Stomach (tissue), 8 donors: ENCODE measurements at regions not wholly inside any gene's neighbourhood (a gene's known extent, or its start where the extent isn't known, plus 50 kb on each side); places are given as distances from the start of the nearest gene placed in this dataset.
"Not testable (repeated sequence)": the region's sequence is repeated elsewhere in the genome, so short reads cannot be mapped to it uniquely, and the experiment has no call there.

Experiments used
- DNase-seq, 2 donors: peaks; one replicate each; pipeline versions ENCODE4 v3.0.0 to v3.0.0-alpha.2; 2013 to 2019
- H3K27ac ChIP-seq, 5 donors: fragments of 200-600 bp in 4 of 5; sonication (generic) in 4 of 5; one replicate each; pipeline ENCODE4 v1.5.1; 2013 to 2019; ENCODE audit warnings: mild to moderate bottlenecking in 1 of 5, moderate library complexity in 1 of 5
- H3K27me3 ChIP-seq, 3 donors: fragments of 200-600 bp; sonication (generic); one replicate each; pipeline ENCODE4 v1.5.1; 2017 to 2019; ENCODE audit warnings: mixed run types in 1 of 3
- H3K36me3 ChIP-seq, 4 donors: fragments of 200-600 bp; sonication (generic); 1 replicate in 3 of 4; 2 replicates in 1 of 4; pipeline ENCODE4 v1.5.1; 2016 to 2019
- H3K4me1 ChIP-seq, 4 donors: fragments of 200-600 bp; sonication (generic); one replicate each; pipeline ENCODE4 v1.5.1; 2016 to 2019
- H3K4me3 ChIP-seq, 4 donors: fragments of 200-600 bp; sonication (generic) in 3 of 4; one replicate each; pipeline ENCODE4 v1.5.1; 2016 to 2019; ENCODE audit warnings: mild to moderate bottlenecking in 1 of 4
- H3K9me3 ChIP-seq, 4 donors: fragments of 200-600 bp; sonication (generic); one replicate each; pipeline ENCODE4 v1.5.1; 2016 to 2019
- CTCF ChIP-seq, 7 experiments: fragments of 450-650 bp in 4 of 7; fragments of 200-600 bp in 3 of 7; sonication (generic) in 3 of 7; IDR thresholded peaks; one replicate each; pipeline ENCODE4 v1.5.1; 2016 to 2019; ENCODE audit warnings: antibody characterized with exemption in 7 of 7, control low read depth in 2 of 7, mild to moderate bottlenecking in 1 of 7
- EP300 ChIP-seq: sonication (generic); formaldehyde crosslinking; IDR thresholded peaks from one replicate; pipeline ENCODE4 v1.6.1; 2017; ENCODE audit warnings: antibody characterized with exemption
- POLR2A ChIP-seq, 4 donors: fragments of 450-650 bp; IDR thresholded peaks; one replicate each; pipeline ENCODE4 v1.6.1; 2016; ENCODE audit warnings: antibody characterized with exemption in 4 of 4, control low read depth in 2 of 4, mild to moderate bottlenecking in 1 of 4, moderate library complexity in 1 of 4
- POLR2AphosphoS5 ChIP-seq, 3 donors: sonication (generic); formaldehyde crosslinking; IDR thresholded peaks; one replicate each; pipeline ENCODE4 v1.6.1; 2016; ENCODE audit warnings: antibody characterized with exemption in 3 of 3
- WGBS, 5 donors: extraction: QIAGEN DNeasy Blood & Tissue Kit in 3 of 5; methylation state at CpG; one replicate each; pipeline versions ENCODE4 v1.1.5 to v1.1.7; 2013 to 2018; 5-methylcytosine and 5-hydroxymethylcytosine counted together
- intact Hi-C: fragments of 100-400 bp; cut with DNase I; formaldehyde crosslinking; loops from one replicate; pipeline ENCODE4 v1.15.1; 2023; ENCODE audit warnings: low total_unique reads
- donor health status: healthy with polysubstance abuse.
- donor health status: Bipolar disorder and iron deficiency.
- donor health status: healthy.

DNA sequence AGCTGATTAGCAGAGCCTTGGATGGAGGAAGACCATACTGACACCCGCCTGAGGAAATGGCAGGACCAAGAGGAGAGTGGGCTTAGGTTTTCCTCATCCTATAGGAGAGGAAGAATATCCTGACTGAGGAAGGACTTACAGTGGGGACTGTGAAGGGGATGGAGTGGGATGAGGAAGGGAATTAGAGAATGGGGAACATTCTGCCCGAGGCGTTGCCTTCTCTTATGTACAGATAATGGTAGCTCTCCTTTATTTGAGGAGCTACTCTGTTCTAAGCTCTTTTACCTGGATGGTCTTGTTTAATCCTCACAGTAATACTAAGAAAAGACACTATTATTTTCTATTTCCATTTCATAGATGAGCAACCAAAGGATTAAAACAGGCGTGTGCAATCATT lies 56.0 kb downstream of the OLFML3 start:
- H3K4me1 ChIP-seq: peaks cover 0 to 6% (median 3%) of the 10 kb centered on the region in 4 donors
- TF ChIP-seq EP300: no peak
- H3K4me3 ChIP-seq: no peak overlapping the region
- no peaks in the 10 kb centered on the region for H3K36me3 ChIP-seq
- DNase-seq: no peak
- WGBS, 5 donors: 96 to 98% (median 97%) methylated on average over 4 of the region's 4 CpGs
- no peaks in the 10 kb centered on the region for H3K9me3 ChIP-seq
- H3K27me3 ChIP-seq: no peaks in the 10 kb centered on the region
- no peak overlapping the region for H3K27ac ChIP-seq
- intact Hi-C loops: no loop called here

GRCh38 chr1:114036841-114037630 lies 57.8 kb downstream of the OLFML3 start:
- WGBS, 5 donors: 78 to 88% (median 78%) methylated on average over 15 to 17 of the region's 17 CpGs
- H3K4me1 ChIP-seq, H3K27me3 ChIP-seq, H3K9me3 ChIP-seq, H3K36me3 ChIP-seq, H3K4me3 ChIP-seq, DNase-seq, intact Hi-C loops, H3K27ac ChIP-seq: not testable (repeated sequence)

DNA sequence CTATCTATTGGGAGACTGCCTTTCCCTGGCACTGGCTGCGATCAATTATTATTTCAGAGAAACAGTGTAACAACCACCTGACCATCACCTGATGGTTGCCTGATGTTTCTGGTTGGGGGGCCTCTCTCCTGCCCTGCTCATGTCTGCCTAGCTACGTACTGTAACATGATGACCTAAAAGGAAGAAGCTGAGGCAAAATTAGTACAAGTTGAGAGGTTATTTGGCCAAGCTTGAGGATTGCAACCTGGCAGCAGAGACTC lies 58.3 kb downstream of the OLFML3 start:
- no peak for DNase-seq
- intact Hi-C loops: no loop called here
- no peaks in the 10 kb centered on the region for H3K9me3 ChIP-seq
- no peaks in the 10 kb centered on the region for H3K27me3 ChIP-seq
- TF ChIP-seq POLR2AphosphoS5 (IDR thresholded peaks at IDR 0.05) (no peak), EP300 (no peak), POLR2A (IDR thresholded peaks at IDR 0.05) (no peak), CTCF (IDR thresholded peaks at IDR 0.05) (no peak)
- H3K4me1 ChIP-seq: peaks cover 0 to 6% (median 3%) of the 10 kb centered on the region in 4 donors
- no peak overlapping the region for H3K4me3 ChIP-seq
- WGBS, 5 donors: 86 to 96% (median 92%) methylated on average over 2 of the region's 2 CpGs
- H3K36me3 ChIP-seq: no peaks in the 10 kb centered on the region
- H3K27ac ChIP-seq: no peak overlapping the region

GRCh38 chr1:114037962-114038816 lies 58.9 kb downstream of the OLFML3 start:
- H3K27me3 ChIP-seq: no peaks in the 10 kb centered on the region
- no peak for DNase-seq
- TF ChIP-seq POLR2A (IDR thresholded peaks at IDR 0.05) (no peak), POLR2AphosphoS5 (IDR thresholded peaks at IDR 0.05) (no peak), CTCF (IDR thresholded peaks at IDR 0.05) (no peak), EP300 (no peak)
- no peaks in the 10 kb centered on the region for H3K36me3 ChIP-seq
- no peak overlapping the region for H3K4me3 ChIP-seq
- H3K9me3 ChIP-seq: no peaks in the 10 kb centered on the region
- H3K4me1 ChIP-seq: peaks cover 0 to 8% (median 3%) of the 10 kb centered on the region in 4 donors
- WGBS, 5 donors: 48 to 64% (median 49%) methylated on average over 3 of the region's 3 CpGs
- H3K27ac ChIP-seq: no peak overlapping the region
- intact Hi-C loops: no loop called here
